Adipocyte (in vitro differentiated cells): ENCODE measurements at regions not wholly inside any gene's neighbourhood (a gene's known extent, or its start where the extent isn't known, plus 50 kb on each side); places are given as distances from the start of the nearest gene placed in this dataset.

Source experiments
- DNase-seq: peaks from one replicate; pipeline ENCODE4 v3.0.0-alpha.2; 2015; ENCODE audit warnings: low read depth
- H3K27me3 ChIP-seq: replicated peaks from 2 replicates; pipeline ENCODE4 v1.7.0; 2013; ENCODE audit warnings: mild to moderate bottlenecking, low read length, moderate library complexity; ENCODE audit not compliant: control insufficient read depth, insufficient read depth
- H3K36me3 ChIP-seq: 2 replicates; pipeline ENCODE4 v1.7.0; 2013; ENCODE audit warnings: low read length, mild to moderate bottlenecking, moderate library complexity; ENCODE audit not compliant: control insufficient read depth, insufficient read depth, severe bottlenecking
- H3K4me1 ChIP-seq: 2 replicates; pipeline ENCODE4 v1.7.0; 2013; ENCODE audit warnings: mild to moderate bottlenecking, low read length, moderate library complexity; ENCODE audit not compliant: control insufficient read depth, insufficient read depth
- H3K4me3 ChIP-seq: 2 replicates; pipeline ENCODE4 v1.7.0; 2013; ENCODE audit warnings: mild to moderate bottlenecking, low read length, moderate library complexity
- H3K9ac ChIP-seq: 2 replicates; pipeline ENCODE4 v1.7.0; 2013; ENCODE audit warnings: mild to moderate bottlenecking, low read length, moderate library complexity
- H3K9me3 ChIP-seq: 2 replicates; pipeline ENCODE4 v1.7.0; 2013; ENCODE audit warnings: mild to moderate bottlenecking, low read length, moderate library complexity; ENCODE audit not compliant: control insufficient read depth

GRCh38 chr2:234583331-234583730 is 86.5 kb upstream of the ARL4C start:
- no peaks in the 10 kb centered on the region for H3K36me3 ChIP-seq
- peaks cover 10% of the 10 kb centered on the region for H3K27me3 ChIP-seq
- no peak overlapping the region for H3K9ac ChIP-seq
- H3K4me1 ChIP-seq, result no peaks in the 10 kb centered on the region
- H3K4me3 ChIP-seq, result no peak overlapping the region
- H3K9me3 ChIP-seq, result no peaks in the 10 kb centered on the region
- DNase-seq, result no peak

GRCh38 chr2:234580686-234581085 is 83.8 kb upstream of the ARL4C start:
- Histone ChIP-seq H3K4me3 (no peak overlapping the region), H3K36me3 (no peaks in the 10 kb centered on the region), H3K9ac (no peak overlapping the region), H3K27me3 (peaks cover 10% of the 10 kb centered on the region), H3K4me1 (no peaks in the 10 kb centered on the region), H3K9me3 (peaks cover 6% of the 10 kb centered on the region)
- DNase-seq, result no peak

- no peaks in the 10 kb centered on the region for H3K36me3 ChIP-seq
- no peaks in the 10 kb centered on the region for H3K4me1 ChIP-seq
- H3K4me3 ChIP-seq, result no peak overlapping the region
- DNase-seq, result peak; percentile 14
- H3K9ac ChIP-seq, result no peak overlapping the region
- peaks cover 6% of the 10 kb centered on the region for H3K9me3 ChIP-seq
- H3K27me3 ChIP-seq, result peaks cover 10% of the 10 kb centered on the region
Observed at GRCh38 chr2:234579231-234579962, 82.5 kb upstream of the ARL4C start.

GRCh38 chr2:234578389-234578788 is 81.5 kb upstream of the ARL4C start:
- H3K27me3 ChIP-seq, result peaks cover 10% of the 10 kb centered on the region
- no peak for DNase-seq

GRCh38 chr2:234577191-234577590 is 80.3 kb upstream of the ARL4C start:
- Histone ChIP-seq H3K27me3 (peaks cover 5% of the 10 kb centered on the region), H3K36me3 (no peaks in the 10 kb centered on the region), H3K4me1 (no peaks in the 10 kb centered on the region), H3K4me3 (no peak overlapping the region), H3K9ac (no peak overlapping the region), H3K9me3 (peaks cover 6% of the 10 kb centered on the region)
- no peak for DNase-seq

More at GRCh38 chr2:234578389-234578788, 81.5 kb upstream of the ARL4C start:
- Histone ChIP-seq H3K36me3 (no peaks in the 10 kb centered on the region), H3K9me3 (peaks cover 6% of the 10 kb centered on the region), H3K4me1 (no peaks in the 10 kb centered on the region), H3K4me3 (no peak overlapping the region), H3K9ac (no peak overlapping the region)

GRCh38 chr2:234571620-234572407 is 74.9 kb upstream of the ARL4C start:
- Histone ChIP-seq H3K9me3 (no peaks in the 10 kb centered on the region), H3K4me3 (no peak overlapping the region)
- no peak for DNase-seq

GRCh38 chr2:234570476-234570875 is 73.6 kb upstream of the ARL4C start:
- Histone ChIP-seq H3K27me3 (no peaks in the 10 kb centered on the region), H3K9me3 (no peaks in the 10 kb centered on the region), H3K4me1 (peaks cover 11% of the 10 kb centered on the region), H3K9ac (no peak overlapping the region), H3K36me3 (no peaks in the 10 kb centered on the region), H3K4me3 (no peak overlapping the region)
- DNase-seq, result no peak

More at GRCh38 chr2:234571620-234572407, 74.9 kb upstream of the ARL4C start:
- Histone ChIP-seq H3K4me1 (peaks cover 9% of the 10 kb centered on the region), H3K9ac (no peak overlapping the region), H3K36me3 (no peaks in the 10 kb centered on the region), H3K27me3 (no peaks in the 10 kb centered on the region)

GRCh38 chr2:234569776-234570430 is 73.0 kb upstream of the ARL4C start:
- Histone ChIP-seq H3K27me3 (no peaks in the 10 kb centered on the region), H3K9ac (no peak overlapping the region), H3K4me1 (peaks cover 17% of the 10 kb centered on the region), H3K9me3 (no peaks in the 10 kb centered on the region), H3K4me3 (no peak overlapping the region), H3K36me3 (no peaks in the 10 kb centered on the region)
- no peak for DNase-seq

GRCh38 chr2:234566622-234567021 is 69.7 kb upstream of the ARL4C start:
- no peaks in the 10 kb centered on the region for H3K36me3 ChIP-seq
- DNase-seq, result no peak
- H3K9ac ChIP-seq, result no peak overlapping the region
- H3K4me1 ChIP-seq, result peaks cover 18% of the 10 kb centered on the region
- no peaks in the 10 kb centered on the region for H3K27me3 ChIP-seq
- H3K9me3 ChIP-seq, result peaks cover 2% of the 10 kb centered on the region
- H3K4me3 ChIP-seq, result no peak overlapping the region

GRCh38 chr2:234565842-234566619 is 69.2 kb upstream of the ARL4C start:
- Histone ChIP-seq H3K4me1 (peaks cover 18% of the 10 kb centered on the region), H3K4me3 (no peak overlapping the region), H3K9ac (no peak overlapping the region), H3K36me3 (no peaks in the 10 kb centered on the region), H3K9me3 (peaks cover 8% of the 10 kb centered on the region), H3K27me3 (no peaks in the 10 kb centered on the region)
- DNase-seq, result no peak
